WTC11 (cell line): ENCODE measurements at regions not wholly inside any gene's neighbourhood (a gene's known extent, or its start where the extent isn't known, plus 50 kb on each side); places are given as distances from the start of the nearest gene placed in this dataset.

Experiments
- CTCF ChIP-seq: fragments of 200-600 bp; IDR thresholded peaks from 2 replicates; pipeline ENCODE4 v1.8.0; 2022; ENCODE audit warnings: antibody characterized with exemption
- JUN ChIP-seq: sonication (generic); formaldehyde crosslinking; IDR thresholded peaks from 2 replicates; pipeline ENCODE4 v1.8.0; 2023; ENCODE audit warnings: mild to moderate bottlenecking, missing genetic modification reagents
- MAX ChIP-seq: sonication (generic); formaldehyde crosslinking; IDR thresholded peaks from 2 replicates; pipeline ENCODE4 v1.8.0; 2022; ENCODE audit warnings: mild to moderate bottlenecking, missing genetic modification reagents
- MXD4 ChIP-seq: fragments of 250-450 bp; sonication (Bioruptor Pico); IDR thresholded peaks from 2 replicates; pipeline ENCODE4 v1.8.0; 2021; ENCODE audit warnings: mild to moderate bottlenecking, moderate library complexity, borderline replicate concordance
- NFYB ChIP-seq: sonication (generic); formaldehyde crosslinking; conservative IDR thresholded peaks from 2 replicates; pipeline ENCODE4 v1.8.0; 2022; ENCODE audit warnings: low read depth, missing genetic modification reagents
- NR1H2 ChIP-seq: sonication (generic); formaldehyde crosslinking; IDR thresholded peaks from 2 replicates; pipeline ENCODE4 v1.9.0; 2021; ENCODE audit warnings: mild to moderate bottlenecking, moderate library complexity, missing genetic modification reagents
- SMAD3 ChIP-seq: sonication (generic); formaldehyde crosslinking; IDR thresholded peaks from 2 replicates; pipeline ENCODE4 v1.8.0; 2022; ENCODE audit warnings: missing genetic modification reagents, mild to moderate bottlenecking, borderline replicate concordance
- SP1 ChIP-seq: sonication (generic); formaldehyde crosslinking; conservative IDR thresholded peaks from 2 replicates; pipeline ENCODE4 v1.8.1; 2022; ENCODE audit warnings: missing genetic modification reagents
- USF2 ChIP-seq: sonication (generic); formaldehyde crosslinking; IDR thresholded peaks from 2 replicates; pipeline ENCODE4 v1.8.1; 2023; ENCODE audit warnings: mild to moderate bottlenecking, missing genetic modification reagents, moderate library complexity
- ZNF232 ChIP-seq: sonication (generic); formaldehyde crosslinking; IDR thresholded peaks from 2 replicates; pipeline ENCODE4 v1.8.0; 2022; ENCODE audit warnings: mild to moderate bottlenecking, missing genetic modification reagents

GRCh38 chr5:141790630-141791029 lies 87.6 kb downstream of the PCDH1 start:
- TF ChIP-seq CTCF (no peak), USF2 (CRISPR knock-in tag) (no peak), SMAD3 (CRISPR knock-in tag) (no peak), JUN (CRISPR knock-in tag) (no peak), MAX (CRISPR knock-in tag) (no peak), MXD4 (CRISPR knock-in tag) (no peak), NR1H2 (CRISPR knock-in tag) (no peak), SP1 (CRISPR knock-in tag) (no peak), NFYB (no peak), ZNF232 (CRISPR knock-in tag) (no peak)
